Uterus (tissue), 3 donors: ENCODE measurements at regions not wholly inside any gene's neighbourhood (a gene's known extent, or its start where the extent isn't known, plus 50 kb on each side); places are given as distances from the start of the nearest gene placed in this dataset.

Experiments
- DNase-seq, 2 donors: peaks; one replicate each; pipeline ENCODE4 v3.0.0-alpha.2; 2019 to 2020
- H3K27ac ChIP-seq, 2 donors: fragments of 200-600 bp; sonication (generic); 1 replicate in 1 of 2; 2 replicates in 1 of 2; pipeline ENCODE4 v1.5.1; 2016 to 2018
- H3K27me3 ChIP-seq, 2 donors: fragments of 200-600 bp; sonication (generic); one replicate each; pipeline ENCODE4 v1.5.1; 2018 to 2019; ENCODE audit warnings: control low read depth in 1 of 2
- H3K36me3 ChIP-seq, 2 donors: fragments of 200-600 bp; sonication (generic); one replicate each; pipeline ENCODE4 v1.5.1; 2019; ENCODE audit warnings: control low read depth in 1 of 2
- H3K4me1 ChIP-seq, 2 donors: fragments of 200-600 bp; sonication (generic); one replicate each; pipeline ENCODE4 v1.5.1; 2018 to 2019; ENCODE audit warnings: control low read depth in 1 of 2
- H3K4me3 ChIP-seq, 2 donors: fragments of 200-600 bp; sonication (generic); 1 replicate in 1 of 2; 2 replicates in 1 of 2; pipeline ENCODE4 v1.5.1; 2018 to 2019; ENCODE audit warnings: mild to moderate bottlenecking in 1 of 2
- H3K9me3 ChIP-seq, 2 donors: fragments of 200-600 bp; sonication (generic); one replicate each; pipeline ENCODE4 v1.5.1; 2019; ENCODE audit warnings: control low read depth in 1 of 2
- POLR2A ChIP-seq, 2 donors: fragments of 450-650 bp; IDR thresholded peaks; one replicate each; pipeline ENCODE4 v1.6.1; 2016; ENCODE audit warnings: antibody characterized with exemption in 2 of 2, mild to moderate bottlenecking in 1 of 2, moderate library complexity in 1 of 2
- intact Hi-C: fragments of 100-400 bp; cut with DNase I; formaldehyde crosslinking; loops from one replicate; pipeline ENCODE4 v1.15.1; 2023; ENCODE audit warnings: low total_unique reads
- TF ChIP-seq, protein P1 (sequence below), 4 experiments: fragments of 200-600 bp in 2 of 4; fragments of 450-650 bp in 2 of 4; sonication (generic) in 2 of 4; IDR thresholded peaks; one replicate each; pipeline ENCODE4 v1.5.1; 2016 to 2019; ENCODE audit warnings: antibody characterized with exemption in 4 of 4, mild to moderate bottlenecking in 2 of 4, moderate library complexity in 1 of 4
- donor health status: DM: yes; HTN: yes; CAD: no.

DNA sequence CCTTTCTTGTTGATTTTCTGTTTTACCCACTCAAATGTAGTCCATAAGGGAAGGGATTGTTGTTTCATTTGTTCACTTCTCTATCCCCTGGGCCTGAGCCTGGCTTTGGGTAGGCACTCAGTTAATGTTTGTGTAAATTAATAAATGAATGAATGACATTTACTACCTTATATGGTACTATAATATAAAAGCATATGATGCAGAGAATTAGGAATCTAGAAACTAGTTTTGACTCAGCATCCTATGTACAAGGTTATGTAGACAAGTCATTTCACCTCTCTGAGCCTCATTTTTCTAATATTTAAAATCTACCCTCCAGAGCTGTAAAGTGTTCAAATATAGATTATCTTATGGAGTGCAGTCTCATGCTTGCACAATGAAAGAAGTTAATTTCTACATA lies 68.9 kb upstream of the S1PR1 start:
- Histone ChIP-seq H3K9me3 (no peaks in the 10 kb centered on the region), H3K36me3 (no peaks in the 10 kb centered on the region), H3K27ac (no peak overlapping the region), H3K4me3 (no peak overlapping the region), H3K27me3 (no peaks in the 10 kb centered on the region), H3K4me1 (no peaks in the 10 kb centered on the region)
- intact Hi-C loops = no loop called here
- TF ChIP-seq POLR2A (IDR thresholded peaks at IDR 0.05) = no peak
- TF ChIP-seq, protein P1, sequence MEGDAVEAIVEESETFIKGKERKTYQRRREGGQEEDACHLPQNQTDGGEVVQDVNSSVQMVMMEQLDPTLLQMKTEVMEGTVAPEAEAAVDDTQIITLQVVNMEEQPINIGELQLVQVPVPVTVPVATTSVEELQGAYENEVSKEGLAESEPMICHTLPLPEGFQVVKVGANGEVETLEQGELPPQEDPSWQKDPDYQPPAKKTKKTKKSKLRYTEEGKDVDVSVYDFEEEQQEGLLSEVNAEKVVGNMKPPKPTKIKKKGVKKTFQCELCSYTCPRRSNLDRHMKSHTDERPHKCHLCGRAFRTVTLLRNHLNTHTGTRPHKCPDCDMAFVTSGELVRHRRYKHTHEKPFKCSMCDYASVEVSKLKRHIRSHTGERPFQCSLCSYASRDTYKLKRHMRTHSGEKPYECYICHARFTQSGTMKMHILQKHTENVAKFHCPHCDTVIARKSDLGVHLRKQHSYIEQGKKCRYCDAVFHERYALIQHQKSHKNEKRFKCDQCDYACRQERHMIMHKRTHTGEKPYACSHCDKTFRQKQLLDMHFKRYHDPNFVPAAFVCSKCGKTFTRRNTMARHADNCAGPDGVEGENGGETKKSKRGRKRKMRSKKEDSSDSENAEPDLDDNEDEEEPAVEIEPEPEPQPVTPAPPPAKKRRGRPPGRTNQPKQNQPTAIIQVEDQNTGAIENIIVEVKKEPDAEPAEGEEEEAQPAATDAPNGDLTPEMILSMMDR (IDR thresholded peaks at IDR 0.05) = no peak
- DNase-seq = no peak

- TF ChIP-seq POLR2A (IDR thresholded peaks at IDR 0.05) = no peak
- TF ChIP-seq, protein P1 (IDR thresholded peaks at IDR 0.05) = no peak
- no peak overlapping the region for H3K4me3 ChIP-seq
- H3K9me3 ChIP-seq = no peaks in the 10 kb centered on the region
- H3K27me3 ChIP-seq = no peaks in the 10 kb centered on the region
- no peak overlapping the region for H3K27ac ChIP-seq
- intact Hi-C loops = no loop called here
- no peak for DNase-seq
- H3K36me3 ChIP-seq = no peaks in the 10 kb centered on the region
- no peaks in the 10 kb centered on the region for H3K4me1 ChIP-seq
Measured at GRCh38 chr1:101166583-101167120, 70.2 kb upstream of the S1PR1 start.

- Histone ChIP-seq H3K27ac (no peak overlapping the region), H3K36me3 (no peaks in the 10 kb centered on the region), H3K4me1 (no peaks in the 10 kb centered on the region), H3K4me3 (no peak overlapping the region), H3K9me3 (no peaks in the 10 kb centered on the region), H3K27me3 (no peaks in the 10 kb centered on the region)
- TF ChIP-seq POLR2A (IDR thresholded peaks at IDR 0.05) = no peak
- TF ChIP-seq, protein P1 (IDR thresholded peaks at IDR 0.05) = no peak
- no peak for DNase-seq
- intact Hi-C loops = no loop called here
Measured at GRCh38 chr1:101165954-101166353, 70.9 kb upstream of the S1PR1 start.

DNA sequence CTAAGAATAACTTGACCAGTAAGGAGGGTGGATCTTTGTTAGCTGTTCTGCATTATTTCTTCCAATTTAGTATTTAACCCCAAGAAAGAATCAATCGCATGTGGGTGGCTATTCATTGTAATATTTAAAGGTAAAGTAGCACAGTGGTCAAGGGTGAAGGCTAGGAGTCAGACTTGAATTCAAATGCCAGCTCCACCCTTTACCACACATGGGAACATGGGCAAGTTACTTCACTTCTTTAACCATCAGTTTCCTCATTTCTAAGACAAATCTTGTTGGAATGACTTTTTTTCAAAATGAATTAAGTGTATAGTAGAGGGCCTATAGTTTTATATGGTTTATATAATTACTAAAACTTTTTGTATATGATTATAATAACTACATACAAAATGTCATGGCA lies 71.3 kb upstream of the S1PR1 start:
- no peaks in the 10 kb centered on the region for H3K36me3 ChIP-seq
- H3K27me3 ChIP-seq = no peaks in the 10 kb centered on the region
- H3K4me3 ChIP-seq = no peak overlapping the region
- DNase-seq = no peak
- no peaks in the 10 kb centered on the region for H3K4me1 ChIP-seq
- TF ChIP-seq, protein P1 (IDR thresholded peaks at IDR 0.05) = no peak
- TF ChIP-seq POLR2A (IDR thresholded peaks at IDR 0.05) = no peak
- no peaks in the 10 kb centered on the region for H3K9me3 ChIP-seq
- H3K27ac ChIP-seq = no peak overlapping the region
- intact Hi-C loops = no loop called here

DNA sequence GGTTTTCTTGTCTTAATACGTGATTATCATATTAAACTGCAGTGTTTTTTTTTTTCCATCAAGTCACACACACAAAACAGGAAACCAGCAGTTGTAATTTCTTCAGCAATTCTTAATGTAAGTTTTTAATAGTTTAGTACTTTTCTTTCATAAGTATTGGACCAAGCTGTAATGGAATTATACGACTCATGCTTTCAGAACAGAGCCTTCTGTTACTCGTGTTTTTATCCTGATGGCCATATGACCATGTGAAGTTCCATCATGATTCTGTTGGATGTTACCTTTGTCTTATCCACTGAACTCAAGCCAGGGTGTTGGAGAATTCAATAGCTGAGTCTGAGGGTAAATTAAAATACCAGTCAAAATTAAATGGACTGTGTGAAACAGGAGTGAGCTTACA lies 72.0 kb upstream of the S1PR1 start:
- Histone ChIP-seq H3K27me3 (no peaks in the 10 kb centered on the region), H3K4me1 (no peaks in the 10 kb centered on the region), H3K9me3 (no peaks in the 10 kb centered on the region), H3K27ac (no peak overlapping the region), H3K4me3 (no peak overlapping the region), H3K36me3 (no peaks in the 10 kb centered on the region)
- DNase-seq = no peak
- TF ChIP-seq POLR2A (IDR thresholded peaks at IDR 0.05) = no peak
- TF ChIP-seq, protein P1 (IDR thresholded peaks at IDR 0.05) = no peak
- intact Hi-C loops = no loop called here
